Mammary epithelial cell (primary cell): ENCODE measurements at regions not wholly inside any gene's neighbourhood (a gene's known extent, or its start where the extent isn't known, plus 50 kb on each side); places are given as distances from the start of the nearest gene placed in this dataset.

Experiments used
- EZH2 ChIP-seq: IDR thresholded peaks from 2 replicates; pipeline ENCODE4 v1.6.1; 2012; ENCODE audit warnings: low read length, inconsistent platforms, borderline replicate concordance
- TF ChIP-seq, protein P1 (sequence below), 2 donors: IDR thresholded peaks in 1 of 2; conservative IDR thresholded peaks in 1 of 2; 2 replicates each; pipeline ENCODE4 v1.5.1; 2011 to 2012; ENCODE audit warnings: inconsistent platforms in 2 of 2, low read length in 2 of 2, mild to moderate bottlenecking in 2 of 2, control low read depth in 1 of 2, low read depth in 1 of 2; ENCODE audit not compliant: insufficient read depth in 1 of 2; ENCODE audit errors: extremely low read depth in 1 of 2

DNA sequence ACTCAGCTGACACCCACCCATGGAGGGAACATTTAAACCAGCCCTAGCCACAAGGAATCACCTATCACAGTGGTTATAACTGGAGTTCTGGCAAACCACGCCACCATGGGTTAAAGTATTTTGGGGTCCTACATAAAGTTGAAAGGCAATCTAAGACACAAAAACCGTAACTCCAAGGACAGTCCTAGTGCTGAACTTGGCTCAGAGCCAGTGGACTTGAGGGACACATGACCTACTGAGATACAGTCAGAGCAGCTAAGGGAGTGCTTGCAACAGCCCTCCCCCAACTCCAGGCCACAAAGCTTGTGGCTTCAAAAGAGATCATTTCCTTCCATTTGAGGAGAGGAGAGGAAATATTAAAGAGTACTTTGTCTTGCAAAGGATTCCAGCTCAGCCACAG, 300.5 kb downstream of the FGF13 start:
- TF ChIP-seq, protein P1, sequence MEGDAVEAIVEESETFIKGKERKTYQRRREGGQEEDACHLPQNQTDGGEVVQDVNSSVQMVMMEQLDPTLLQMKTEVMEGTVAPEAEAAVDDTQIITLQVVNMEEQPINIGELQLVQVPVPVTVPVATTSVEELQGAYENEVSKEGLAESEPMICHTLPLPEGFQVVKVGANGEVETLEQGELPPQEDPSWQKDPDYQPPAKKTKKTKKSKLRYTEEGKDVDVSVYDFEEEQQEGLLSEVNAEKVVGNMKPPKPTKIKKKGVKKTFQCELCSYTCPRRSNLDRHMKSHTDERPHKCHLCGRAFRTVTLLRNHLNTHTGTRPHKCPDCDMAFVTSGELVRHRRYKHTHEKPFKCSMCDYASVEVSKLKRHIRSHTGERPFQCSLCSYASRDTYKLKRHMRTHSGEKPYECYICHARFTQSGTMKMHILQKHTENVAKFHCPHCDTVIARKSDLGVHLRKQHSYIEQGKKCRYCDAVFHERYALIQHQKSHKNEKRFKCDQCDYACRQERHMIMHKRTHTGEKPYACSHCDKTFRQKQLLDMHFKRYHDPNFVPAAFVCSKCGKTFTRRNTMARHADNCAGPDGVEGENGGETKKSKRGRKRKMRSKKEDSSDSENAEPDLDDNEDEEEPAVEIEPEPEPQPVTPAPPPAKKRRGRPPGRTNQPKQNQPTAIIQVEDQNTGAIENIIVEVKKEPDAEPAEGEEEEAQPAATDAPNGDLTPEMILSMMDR (conservative IDR thresholded peaks at IDR 0.05 in 1 of 2, IDR thresholded peaks at IDR 0.05 in 1 of 2; ENCODE audit: extremely low read depth in 1 of 2, insufficient read depth in 1 of 2, low read depth in 1 of 2, low read length in 2 of 2): no peak
- TF ChIP-seq EZH2: no peak
